Kidney (tissue), 13 donors: ENCODE measurements at regions not wholly inside any gene's neighbourhood (a gene's known extent, or its start where the extent isn't known, plus 50 kb on each side); places are given as distances from the start of the nearest gene placed in this dataset.

ENCODE experiments used
- DNase-seq, 5 donors: peaks; one replicate each; pipeline ENCODE4 v3.0.0-alpha.2; 2013 to 2020
- FAIRE-seq: peaks from 2 replicates; lab custom pipeline; 2012; peaks lifted over from hg19 to GRCh38; lab: Jason Lieb, UNC
- H3K27ac ChIP-seq, 2 donors: one replicate each; pipeline ENCODE4 v1.7.0; 2013; ENCODE audit warnings: low read depth in 2 of 2, low read length in 2 of 2, inconsistent platforms in 1 of 2
- H3K27me3 ChIP-seq: one replicate; pipeline ENCODE4 v1.7.1; 2013; ENCODE audit warnings: low read length, inconsistent platforms; ENCODE audit not compliant: control insufficient read depth, insufficient read depth
- H3K36me3 ChIP-seq, 3 donors: one replicate each; pipeline versions ENCODE4 v1.7.0 to v1.7.1; 2013; ENCODE audit warnings: low read length in 3 of 3, control low read depth in 1 of 3, inconsistent platforms in 1 of 3; ENCODE audit not compliant: insufficient read depth in 3 of 3, control insufficient read depth in 2 of 3
- H3K4me1 ChIP-seq, 3 donors: one replicate each; pipeline versions ENCODE4 v1.7.0 to v1.7.1; 2013; ENCODE audit warnings: low read length in 3 of 3, inconsistent platforms in 1 of 3, low read depth in 1 of 3; ENCODE audit not compliant: control insufficient read depth in 2 of 3, insufficient read depth in 2 of 3
- H3K4me3 ChIP-seq, 3 donors: one replicate each; pipeline versions ENCODE4 v1.7.0 to v1.8.1; 2013; ENCODE audit warnings: low read length in 3 of 3, control low read depth in 1 of 3, inconsistent platforms in 1 of 3
- H3K9ac ChIP-seq, 3 donors: one replicate each; pipeline versions ENCODE4 v1.7.0 to v1.7.1; 2013; ENCODE audit warnings: low read length in 3 of 3, control low read depth in 1 of 3, inconsistent platforms in 1 of 3
- H3K9me3 ChIP-seq, 3 donors: one replicate each; pipeline versions ENCODE4 v1.7.0 to v1.7.1; 2013; ENCODE audit warnings: low read length in 3 of 3, control low read depth in 1 of 3, inconsistent platforms in 1 of 3; ENCODE audit not compliant: control insufficient read depth in 2 of 3, insufficient read depth in 1 of 3
- CTCF ChIP-seq: IDR thresholded peaks from 3 replicates; pipeline ENCODE4 v1.5.1; 2012; ENCODE audit warnings: mild to moderate bottlenecking, moderate library complexity, borderline replicate concordance; ENCODE audit not compliant: insufficient read depth; ENCODE audit errors: extremely low read depth
- intact Hi-C: fragments of 100-400 bp; cut with DNase I; formaldehyde crosslinking; loops from one replicate; pipeline ENCODE4 v1.11.1; 2022
- donor health status: control.
- donor health status: control.
- donor health status: control.
- donor health status: control.
- donor health status: control.
- donor health status: DM: yes; HTN: yes; CAD: no.
- donor health status: Normal renal cell carcinoma (clear cell type).

DNA sequence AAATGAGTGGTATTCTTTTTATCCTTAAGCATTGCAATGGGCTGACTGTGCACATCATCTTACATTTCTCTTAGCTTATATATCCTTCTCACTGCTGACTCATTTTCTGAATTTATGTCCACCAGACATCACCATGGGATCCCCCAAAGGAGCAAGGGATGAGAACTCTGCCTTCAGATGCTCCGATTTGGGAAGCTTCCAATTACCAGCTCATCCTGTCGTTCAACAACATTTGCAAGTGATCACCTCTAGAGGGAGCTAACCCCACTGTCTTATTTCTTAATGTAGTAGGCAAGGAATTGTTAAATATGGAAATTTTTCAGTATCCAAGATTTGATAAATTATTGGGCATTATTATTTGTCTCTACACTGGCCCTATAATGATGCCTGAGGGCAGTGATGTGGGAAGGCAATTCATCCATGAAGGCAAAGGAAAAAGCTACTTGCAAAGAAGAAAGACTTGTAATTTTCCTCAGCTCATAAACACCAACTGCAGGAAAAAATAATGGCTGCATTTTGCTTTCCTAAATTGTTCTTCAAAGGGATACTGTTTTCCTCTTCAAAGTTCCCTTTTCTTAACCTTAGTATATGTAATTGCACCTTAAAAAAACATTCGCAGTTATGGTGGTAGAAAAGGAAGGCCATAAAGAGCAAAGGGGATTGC lies 102.4 kb upstream of the FSHB start:
- H3K27ac ChIP-seq, result no peak overlapping the region
- intact Hi-C loops, result no loop called here
- no peak overlapping the region for H3K4me3 ChIP-seq
- no peaks in the 10 kb centered on the region for H3K36me3 ChIP-seq
- TF ChIP-seq CTCF, result peak; percentile 50
- H3K4me1 ChIP-seq, result no peaks in the 10 kb centered on the region
- no peak for FAIRE-seq
- peak in 2 of 5 donors; percentile 30 to 35 for DNase-seq
- no peak overlapping the region for H3K9ac ChIP-seq
- no peaks in the 10 kb centered on the region for H3K27me3 ChIP-seq
- no peaks in the 10 kb centered on the region for H3K9me3 ChIP-seq

- TF ChIP-seq CTCF, result peak; percentile 24
- Histone ChIP-seq H3K9me3 (no peaks in the 10 kb centered on the region), H3K4me1 (no peaks in the 10 kb centered on the region), H3K9ac (no peak overlapping the region), H3K27me3 (no peaks in the 10 kb centered on the region), H3K36me3 (no peaks in the 10 kb centered on the region), H3K4me3 (no peak overlapping the region), H3K27ac (no peak overlapping the region)
- FAIRE-seq, result no peak
- intact Hi-C loops, result no loop called here
- peak in 1 of 5 donors; percentile 45 for DNase-seq
Observed at GRCh38 chr11:30131535-30131934, 99.3 kb upstream of the FSHB start.

DNA sequence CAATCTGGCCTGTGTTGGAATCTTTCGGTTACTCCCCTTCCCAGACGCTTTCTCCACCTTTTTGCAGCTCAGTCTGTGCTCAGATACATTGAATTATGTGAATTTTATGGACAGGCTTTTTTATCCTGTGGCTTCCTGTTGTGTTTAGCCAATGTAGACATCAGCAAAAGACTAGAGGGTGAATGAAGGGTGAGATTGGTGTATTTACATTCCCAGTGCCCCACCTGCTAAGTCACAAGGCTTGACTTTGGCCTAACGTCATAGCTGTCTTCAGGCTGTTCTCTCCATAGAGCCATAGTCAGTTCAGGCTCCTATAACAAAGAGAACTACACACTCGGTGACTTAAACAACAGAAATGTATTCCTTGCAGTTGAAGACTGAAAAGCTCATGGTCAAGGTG lies 97.5 kb upstream of the FSHB start:
- no peaks in the 10 kb centered on the region for H3K36me3 ChIP-seq
- no peak overlapping the region for H3K27ac ChIP-seq
- intact Hi-C loops, result no loop called here

More for the DNA sequence above, 97.5 kb upstream of the FSHB start:
- no peaks in the 10 kb centered on the region for H3K27me3 ChIP-seq
- H3K4me1 ChIP-seq, result no peaks in the 10 kb centered on the region
- DNase-seq (peak in 1 of 5 donors; percentile 15), FAIRE-seq (no peak)
- no peak for TF ChIP-seq CTCF
- H3K9me3 ChIP-seq, result no peaks in the 10 kb centered on the region
- H3K4me3 ChIP-seq, result no peak overlapping the region
- no peak overlapping the region for H3K9ac ChIP-seq
